ENCODE measurements at regions not wholly inside any gene's neighbourhood (a gene's known extent, or its start where the extent isn't known, plus 50 kb on each side); places are given as distances from the start of the nearest gene placed in this dataset.
A peak's percentile ranks its signal among the peaks of the same experiment; 100 is the strongest.

DNA sequence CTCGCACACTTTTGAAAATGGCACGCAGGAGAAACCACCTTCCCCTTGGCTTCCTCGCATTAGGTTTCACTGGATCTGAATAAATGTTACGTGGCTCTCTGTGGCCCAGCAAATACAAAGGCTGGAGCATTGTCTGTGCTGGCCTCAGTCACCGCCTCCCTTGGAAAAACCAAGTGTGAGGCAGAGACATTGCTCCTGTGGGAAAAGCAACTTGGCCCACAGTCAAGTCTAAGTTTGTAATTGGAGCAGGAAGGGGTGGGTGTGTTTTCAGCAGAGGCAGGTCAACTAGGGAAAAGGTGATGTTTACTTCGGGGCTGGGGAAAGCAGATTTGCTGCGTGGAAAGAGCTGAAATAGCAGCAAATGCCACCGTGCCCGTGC lies 101.6 kb downstream of the IRS2 start:
- Histone ChIP-seq H3K9ac (ENCODE audit: low read depth in 2 of 2, low read length in 2 of 2) (peak overlapping the region in 1 of 2 donors; percentile 41), H3K4me3 (peak overlapping the region; percentile 9), H3K27ac (peak overlapping the region; percentile 90), H3K36me3 (no peaks in the 10 kb centered on the region), H3K9me3 (no peaks in the 10 kb centered on the region), H3K4me1 (no peaks in the 10 kb centered on the region), H3K27me3 (no peaks in the 10 kb centered on the region)
- TF ChIP-seq, protein P1, sequence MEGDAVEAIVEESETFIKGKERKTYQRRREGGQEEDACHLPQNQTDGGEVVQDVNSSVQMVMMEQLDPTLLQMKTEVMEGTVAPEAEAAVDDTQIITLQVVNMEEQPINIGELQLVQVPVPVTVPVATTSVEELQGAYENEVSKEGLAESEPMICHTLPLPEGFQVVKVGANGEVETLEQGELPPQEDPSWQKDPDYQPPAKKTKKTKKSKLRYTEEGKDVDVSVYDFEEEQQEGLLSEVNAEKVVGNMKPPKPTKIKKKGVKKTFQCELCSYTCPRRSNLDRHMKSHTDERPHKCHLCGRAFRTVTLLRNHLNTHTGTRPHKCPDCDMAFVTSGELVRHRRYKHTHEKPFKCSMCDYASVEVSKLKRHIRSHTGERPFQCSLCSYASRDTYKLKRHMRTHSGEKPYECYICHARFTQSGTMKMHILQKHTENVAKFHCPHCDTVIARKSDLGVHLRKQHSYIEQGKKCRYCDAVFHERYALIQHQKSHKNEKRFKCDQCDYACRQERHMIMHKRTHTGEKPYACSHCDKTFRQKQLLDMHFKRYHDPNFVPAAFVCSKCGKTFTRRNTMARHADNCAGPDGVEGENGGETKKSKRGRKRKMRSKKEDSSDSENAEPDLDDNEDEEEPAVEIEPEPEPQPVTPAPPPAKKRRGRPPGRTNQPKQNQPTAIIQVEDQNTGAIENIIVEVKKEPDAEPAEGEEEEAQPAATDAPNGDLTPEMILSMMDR (IDR thresholded peaks at IDR 0.05), result no peak
- peak; percentile 87 for DNase-seq
- intact Hi-C loops (cut with DNase I), result no loop called here

DNA sequence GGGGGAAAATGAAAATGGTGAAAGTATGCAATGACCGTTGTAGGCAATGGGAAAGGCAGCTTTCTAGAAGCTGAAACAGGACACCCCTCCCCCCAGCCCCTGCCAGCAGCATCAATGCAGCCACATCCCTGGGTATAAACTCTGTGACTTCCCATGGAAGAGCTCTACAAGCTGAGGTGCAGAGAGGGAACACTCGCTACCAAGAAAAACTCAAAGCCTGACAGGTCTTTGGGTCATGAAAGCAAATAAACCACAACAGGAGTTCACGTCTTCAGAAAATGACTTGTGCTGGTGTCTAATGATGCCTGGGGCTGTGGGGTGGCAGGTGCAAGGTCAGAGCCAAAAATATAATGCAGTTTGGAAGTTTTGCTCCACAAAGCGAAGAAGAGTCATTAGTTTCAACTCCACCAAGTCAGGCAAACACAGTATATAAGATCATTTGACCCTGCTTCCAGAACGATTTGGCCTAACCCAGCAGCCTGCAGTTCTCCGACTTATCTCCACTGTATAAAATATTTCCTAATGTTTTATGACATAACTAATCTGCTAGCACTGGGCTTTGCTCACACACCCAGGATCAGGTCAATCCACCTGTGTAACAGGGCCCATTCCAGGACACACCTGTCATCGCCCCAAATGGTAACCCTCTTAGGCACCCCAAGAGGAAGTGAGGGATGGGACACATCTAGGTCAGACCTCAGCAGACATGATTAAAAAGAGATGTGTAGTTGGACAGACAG lies 102.1 kb downstream of the IRS2 start:
- no peak overlapping the region for H3K4me3 ChIP-seq
- H3K36me3 ChIP-seq, result no peaks in the 10 kb centered on the region
- H3K27me3 ChIP-seq, result no peaks in the 10 kb centered on the region
- DNase-seq, result peak; percentile 56
- TF ChIP-seq, protein P1 (IDR thresholded peaks at IDR 0.05), result no peak
- H3K27ac ChIP-seq, result peak overlapping the region; percentile 90
- intact Hi-C loops (cut with DNase I), result no loop called here
- H3K4me1 ChIP-seq, result no peaks in the 10 kb centered on the region
- peak overlapping the region in 1 of 2 donors; percentile 41 for H3K9ac ChIP-seq (ENCODE audit: low read depth in 2 of 2, low read length in 2 of 2)
- H3K9me3 ChIP-seq, result no peaks in the 10 kb centered on the region

DNA sequence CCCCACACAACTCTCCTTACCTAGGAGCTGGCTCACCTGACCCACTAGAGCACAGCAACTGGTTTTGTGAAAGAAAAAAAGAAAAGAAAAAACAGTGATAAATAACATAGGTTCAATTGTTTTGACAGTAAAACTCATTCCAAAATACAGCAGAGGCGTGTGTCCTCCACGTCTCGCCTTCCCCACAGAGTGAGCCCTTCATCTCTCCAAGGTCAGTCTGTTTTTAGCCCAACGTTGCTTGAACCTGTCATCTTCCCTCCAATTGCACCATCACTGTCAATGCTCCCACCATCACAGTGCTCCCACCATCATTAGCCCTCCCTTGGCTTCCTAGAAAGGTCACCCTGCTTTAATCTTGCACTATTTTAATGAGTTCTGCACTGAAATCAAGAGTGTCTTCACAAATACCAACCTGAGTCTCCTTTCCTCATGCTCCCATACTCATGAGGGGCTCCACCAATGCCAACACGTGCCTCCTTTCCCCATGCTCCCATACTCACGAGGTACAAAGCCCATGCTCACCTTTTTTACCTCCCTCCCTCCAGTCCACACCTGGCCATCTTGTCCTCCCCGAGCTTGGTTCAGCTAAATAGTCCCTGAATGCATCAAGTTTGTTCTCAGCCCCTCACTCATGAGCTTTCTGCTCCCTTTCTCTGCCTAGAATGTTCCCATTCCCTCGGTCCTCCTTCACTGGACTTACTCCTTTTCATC lies 103.7 kb downstream of the IRS2 start:
- TF ChIP-seq, protein P1 (IDR thresholded peaks at IDR 0.05), result no peak
- Histone ChIP-seq H3K27me3 (no peaks in the 10 kb centered on the region), H3K4me3 (no peak overlapping the region), H3K9me3 (no peaks in the 10 kb centered on the region), H3K36me3 (no peaks in the 10 kb centered on the region), H3K27ac (no peak overlapping the region), H3K9ac (ENCODE audit: low read depth in 2 of 2, low read length in 2 of 2) (no peak overlapping the region), H3K4me1 (no peaks in the 10 kb centered on the region)
- DNase-seq, result no peak
- intact Hi-C loops (cut with DNase I), result no loop called here

DNA sequence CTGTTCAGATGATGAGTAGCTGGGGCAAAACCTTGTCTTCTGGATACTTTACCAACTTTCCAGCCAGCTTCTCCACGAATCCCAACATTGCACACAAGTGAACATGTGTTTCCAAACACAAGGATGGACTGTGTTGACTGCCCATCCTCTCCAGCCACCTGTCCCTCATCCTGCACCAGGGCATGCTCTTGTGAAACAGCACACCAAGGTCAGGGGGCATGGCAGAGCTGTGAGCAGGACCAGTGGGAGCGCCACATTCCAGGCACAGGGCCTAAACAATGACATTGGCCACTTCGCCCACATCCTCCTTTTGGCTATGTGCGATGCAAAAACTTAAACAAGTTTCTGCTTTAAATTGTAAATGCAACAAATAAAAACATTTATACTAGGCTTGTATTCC lies 105.5 kb downstream of the IRS2 start:
- Histone ChIP-seq H3K36me3 (no peaks in the 10 kb centered on the region), H3K9me3 (no peaks in the 10 kb centered on the region), H3K27ac (no peak overlapping the region), H3K4me3 (no peak overlapping the region), H3K9ac (ENCODE audit: low read depth in 2 of 2, low read length in 2 of 2) (no peak overlapping the region), H3K4me1 (no peaks in the 10 kb centered on the region), H3K27me3 (no peaks in the 10 kb centered on the region)
- DNase-seq, result no peak
- intact Hi-C loops (cut with DNase I), result no loop called here
- TF ChIP-seq, protein P1 (IDR thresholded peaks at IDR 0.05), result no peak

DNA sequence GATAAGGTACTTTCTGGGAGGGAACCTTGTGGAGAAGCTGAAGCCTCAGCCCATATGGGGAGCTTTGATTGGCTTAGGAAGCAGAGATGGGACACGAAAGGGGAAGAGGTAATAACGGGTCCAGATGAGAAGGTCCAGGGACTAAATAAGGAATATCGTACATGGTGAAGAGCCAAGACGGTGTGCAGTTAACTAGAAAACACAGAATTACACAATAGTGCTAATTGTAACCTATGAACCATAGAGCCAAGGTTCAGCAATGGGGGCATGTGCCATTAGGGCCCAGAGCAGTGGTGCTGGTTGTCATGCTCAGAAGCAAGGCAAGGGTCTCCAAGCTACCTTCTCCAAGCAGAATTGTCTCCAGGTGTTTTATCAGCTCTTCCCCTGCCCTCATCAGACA lies 106.1 kb downstream of the IRS2 start:
- Histone ChIP-seq H3K4me3 (no peak overlapping the region), H3K27ac (no peak overlapping the region), H3K4me1 (no peaks in the 10 kb centered on the region), H3K27me3 (no peaks in the 10 kb centered on the region), H3K36me3 (no peaks in the 10 kb centered on the region), H3K9me3 (no peaks in the 10 kb centered on the region), H3K9ac (ENCODE audit: low read depth in 2 of 2, low read length in 2 of 2) (no peak overlapping the region)
- TF ChIP-seq, protein P1 (IDR thresholded peaks at IDR 0.05), result no peak
- DNase-seq, result no peak
- intact Hi-C loops (cut with DNase I), result no loop called here
